MV-4-11 (cell line): ENCODE measurements at regions not wholly inside any gene's neighbourhood (a gene's known extent, or its start where the extent isn't known, plus 50 kb on each side); places are given as distances from the start of the nearest gene placed in this dataset.

ENCODE experiments used
- DNase-seq: peaks from one replicate; lab custom pipeline; 2025; lab: John Stamatoyannopoulos, UW

DNA sequence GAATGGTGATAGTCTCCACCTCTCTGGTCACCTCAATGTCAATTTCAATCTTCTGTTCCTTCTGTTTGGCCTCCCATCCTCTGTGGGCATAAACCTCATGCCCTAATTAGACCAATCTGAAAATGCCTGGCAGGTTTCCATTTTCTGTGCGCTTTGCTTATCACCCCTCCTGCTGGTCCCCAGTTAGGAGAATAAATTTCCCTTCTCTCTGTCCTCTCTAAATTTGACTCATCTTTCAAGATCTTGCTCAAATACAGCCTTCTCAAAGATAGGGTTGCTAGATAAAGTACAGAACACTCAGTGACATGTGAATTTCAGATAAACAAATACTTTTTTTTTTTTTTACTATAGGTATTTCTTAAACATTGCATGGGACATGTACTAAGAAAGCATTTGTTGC is 69.4 kb upstream of the CD180 start:
- DNase-seq: no peak

DNA sequence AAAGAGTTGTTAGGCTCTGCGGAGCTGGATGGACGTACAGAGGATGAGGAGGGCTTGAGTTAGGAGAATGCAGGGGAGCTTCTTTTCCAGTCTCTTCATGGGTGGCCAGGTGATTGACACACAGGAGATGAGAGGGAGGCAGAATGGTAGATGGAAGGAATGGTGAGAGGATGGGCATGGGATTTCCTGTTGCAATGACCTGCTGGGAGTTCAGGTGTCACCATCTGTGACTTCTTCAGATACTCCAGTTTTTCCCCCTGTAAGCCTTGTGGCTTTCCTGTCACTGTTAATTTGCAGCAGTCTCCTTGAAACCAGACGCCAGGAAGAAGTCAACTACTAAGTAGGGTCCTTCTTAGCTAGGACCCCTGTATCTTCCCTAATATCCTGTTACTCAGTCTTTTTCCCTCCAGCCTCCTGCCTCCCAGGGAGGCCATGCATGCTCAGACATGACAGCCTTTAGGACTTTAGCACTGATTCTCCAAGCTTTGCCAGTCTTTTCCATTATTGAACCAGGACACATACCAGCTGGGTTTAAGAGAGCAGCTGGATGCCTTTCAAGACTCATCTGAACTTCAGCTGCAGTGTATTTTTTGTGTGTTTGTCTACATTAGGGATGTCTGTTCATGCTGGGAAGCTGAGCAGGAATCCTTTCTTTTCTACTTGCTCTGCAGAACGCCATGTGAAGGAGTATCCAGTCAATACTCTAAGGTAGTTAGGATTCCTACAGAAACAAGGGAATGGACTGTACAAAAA is 67.2 kb upstream of the CD180 start:
- DNase-seq: no peak

GRCh38 chr5:67262956-67263355 is 66.4 kb upstream of the CD180 start:
- DNase-seq: no peak

DNA sequence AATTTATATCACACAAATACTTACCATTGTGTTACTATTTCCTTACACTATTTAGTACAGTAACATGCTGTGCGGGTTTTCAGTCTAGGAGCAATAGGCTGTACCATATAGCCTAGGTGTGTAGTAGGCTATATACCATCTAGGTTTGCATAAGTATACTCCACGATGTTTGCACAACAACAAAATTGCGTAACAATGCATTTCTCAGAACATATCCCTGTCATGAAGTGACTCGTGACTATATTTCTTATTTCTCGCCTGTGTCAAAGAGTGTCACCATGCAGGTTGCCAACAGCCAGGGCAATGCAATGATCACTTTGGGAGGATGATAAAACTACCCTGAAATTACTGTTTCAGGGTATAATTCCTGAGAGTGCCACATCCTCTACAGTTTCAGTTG is 65.6 kb upstream of the CD180 start:
- DNase-seq: no peak

DNA sequence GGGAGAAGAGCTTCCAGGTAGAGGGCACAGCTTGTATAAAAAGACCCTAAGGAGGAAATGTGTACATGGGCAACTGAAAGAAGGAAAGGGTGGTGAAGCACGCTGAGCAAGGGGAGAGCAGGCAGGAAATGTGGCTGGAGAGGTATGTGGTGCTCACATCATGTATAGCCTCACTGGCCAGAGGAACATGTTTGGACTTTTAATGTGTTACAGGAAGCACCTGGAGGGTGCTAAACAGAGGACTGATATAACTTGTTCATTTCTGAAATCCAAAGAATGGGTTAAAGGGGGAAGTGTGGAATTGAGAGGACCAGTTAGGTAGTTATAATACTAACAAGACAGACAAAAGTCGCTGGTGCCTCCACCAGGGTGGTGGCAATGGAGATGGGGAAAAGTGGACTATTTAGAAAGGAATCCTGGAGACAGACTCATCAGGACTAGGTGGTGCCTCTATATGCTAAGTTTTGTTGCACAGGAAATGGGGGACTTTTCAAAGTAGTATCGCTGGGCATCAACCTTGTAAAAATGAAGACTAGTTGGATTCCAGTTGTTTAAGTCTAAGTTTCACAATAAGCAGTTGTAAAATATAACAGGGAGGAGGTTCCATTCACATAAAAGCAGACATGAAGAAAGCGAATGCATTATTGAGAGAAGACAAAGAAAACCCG is 63.1 kb upstream of the CD180 start:
- DNase-seq: no peak

DNA sequence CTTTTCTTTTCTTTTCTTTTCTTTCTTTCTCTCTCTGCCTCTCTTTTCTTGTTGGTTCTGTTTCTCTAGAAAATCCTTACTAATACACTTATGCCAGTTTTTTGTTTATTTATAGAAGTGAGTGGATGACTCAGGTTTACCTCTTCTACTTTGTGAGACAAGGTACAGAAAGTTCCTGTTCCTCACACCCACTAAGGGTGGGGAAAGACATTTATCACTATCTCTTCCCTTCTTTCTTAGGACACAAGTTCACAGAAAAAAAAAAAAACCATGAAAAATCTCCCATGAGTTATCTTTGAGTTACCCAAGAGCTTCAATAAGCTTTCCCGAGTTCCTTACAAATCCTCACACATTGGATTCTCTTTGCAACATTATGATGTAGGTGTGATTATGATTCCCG is 60.9 kb upstream of the CD180 start:
- no peak for DNase-seq

DNA sequence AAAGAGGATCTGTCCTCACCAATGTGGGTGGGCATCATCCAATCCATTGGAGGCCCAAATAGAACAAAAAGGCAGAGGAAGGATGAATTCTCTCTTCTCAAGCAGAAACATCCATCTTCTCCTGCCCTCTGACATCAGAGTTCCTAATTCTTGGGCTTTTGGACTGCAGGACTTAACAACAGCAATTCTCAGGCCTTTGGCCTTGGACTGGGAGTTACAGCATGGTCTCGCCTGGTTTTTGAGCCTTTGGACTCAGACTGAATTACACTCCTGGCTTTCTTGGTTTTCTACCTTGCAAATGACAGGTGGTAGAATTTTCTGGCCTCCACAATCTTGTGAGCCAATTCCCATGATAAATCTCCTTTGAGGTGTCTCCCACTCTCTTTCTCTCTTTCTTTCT is 60.5 kb upstream of the CD180 start:
- no peak for DNase-seq

DNA sequence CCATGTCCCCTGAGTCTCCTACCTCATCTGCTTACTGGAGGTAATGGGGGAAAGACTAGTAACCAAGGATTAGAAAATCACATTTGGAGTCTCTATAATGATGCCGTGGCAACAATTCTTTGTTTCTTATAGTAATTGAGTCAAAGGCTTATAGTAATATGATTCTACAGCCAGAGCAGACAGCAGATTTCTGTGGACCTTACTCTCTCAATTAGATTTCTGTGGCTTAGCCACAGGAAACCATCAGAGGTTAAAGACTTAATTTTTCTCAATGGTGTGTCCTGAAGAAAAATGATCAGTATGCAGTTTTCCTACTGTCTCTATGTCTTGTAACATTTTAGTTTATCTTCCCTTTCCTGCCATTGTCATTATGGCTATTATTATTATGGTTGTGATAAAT is 59.3 kb upstream of the CD180 start:
- DNase-seq: no peak

DNA sequence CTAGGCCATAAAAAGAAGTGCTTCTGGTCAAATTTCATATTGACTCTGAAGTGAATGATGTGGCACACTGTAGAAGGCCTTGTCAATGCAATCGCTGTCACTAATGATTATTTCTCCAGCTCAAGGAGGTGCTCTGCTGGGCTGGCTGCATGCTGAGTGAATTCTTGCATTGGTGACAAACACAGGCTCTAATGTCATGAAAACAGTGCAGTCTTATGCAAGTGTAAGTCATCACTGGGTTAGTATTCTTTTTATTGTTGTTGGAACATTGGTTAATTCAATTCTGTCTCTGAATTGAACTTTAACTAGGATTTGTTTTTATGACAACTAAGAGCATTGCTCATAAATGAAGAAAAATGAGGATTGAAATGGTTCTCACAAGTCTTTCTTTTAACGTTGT is 57.3 kb upstream of the CD180 start:
- no peak for DNase-seq

- no peak for DNase-seq
Observed at GRCh38 chr5:67249590-67249895, 52.9 kb upstream of the CD180 start.

- DNase-seq: no peak
Observed at GRCh38 chr5:67248703-67249589, 52.3 kb upstream of the CD180 start.

DNA sequence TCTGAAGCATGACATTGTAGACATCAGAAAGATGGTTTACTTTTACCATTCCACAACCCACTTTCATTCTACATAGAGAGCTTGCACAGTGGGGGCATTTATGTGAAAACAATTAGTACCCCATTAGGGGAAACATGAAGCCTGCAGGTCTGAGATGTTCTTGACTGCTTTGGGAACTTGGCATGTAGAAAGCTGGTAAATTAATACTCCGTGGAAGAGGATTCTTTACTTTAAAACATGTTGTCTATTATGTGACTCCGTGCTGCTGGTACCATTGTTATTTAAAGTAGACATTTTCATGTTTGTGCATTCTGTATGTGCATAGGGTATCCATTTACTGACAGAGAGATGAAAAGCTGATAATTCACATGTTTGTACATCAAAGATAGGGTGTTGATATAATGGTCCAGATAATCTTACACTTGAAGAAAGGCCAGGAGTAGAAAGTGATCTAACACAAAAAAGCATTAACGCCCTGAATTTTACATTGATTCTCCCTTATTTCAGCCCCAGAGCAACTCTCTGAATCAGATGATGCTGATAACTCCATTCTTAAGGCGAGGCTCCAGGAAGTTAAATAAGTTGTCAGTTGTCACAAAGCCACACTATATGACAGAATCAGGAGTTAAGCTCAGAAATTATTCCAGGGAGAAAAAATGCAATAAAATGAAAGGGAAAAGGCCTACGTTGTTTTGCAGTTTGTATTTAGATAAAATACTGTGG is 50.1 kb upstream of the CD180 start:
- DNase-seq: no peak
